ENCODE measurements at regions not wholly inside any gene's neighbourhood (a gene's known extent, or its start where the extent isn't known, plus 50 kb on each side); places are given as distances from the start of the nearest gene placed in this dataset.

GRCh38 chr15:98035577-98036010 is 75.1 kb downstream of the ARRDC4 start:
- H4K20me1 ChIP-seq (ENCODE audit: insufficient read depth, low read length): no peaks in the 10 kb centered on the region
- no peaks in the 10 kb centered on the region for H3F3A ChIP-seq (ENCODE audit: insufficient read depth, low read length)
- no peaks in the 10 kb centered on the region for H3K9me3 ChIP-seq (ENCODE audit: low read length)
- H3K79me2 ChIP-seq (ENCODE audit: insufficient read depth, low read length): no peaks in the 10 kb centered on the region
- no peaks in the 10 kb centered on the region for H3K9me2 ChIP-seq (ENCODE audit: low read depth, low read length)
- H3K36me3 ChIP-seq (ENCODE audit: insufficient read depth, low read length): no peaks in the 10 kb centered on the region
- H2AFZ ChIP-seq (ENCODE audit: low read length): no peak overlapping the region
- no peaks in the 10 kb centered on the region for H3K4me1 ChIP-seq (ENCODE audit: insufficient read depth, low read length, severe bottlenecking)
- H3K4me3 ChIP-seq (ENCODE audit: low read depth, low read length, poor library complexity, severe bottlenecking): no peak overlapping the region
- no peak overlapping the region for H3K4me2 ChIP-seq (ENCODE audit: low read length)
- no peak overlapping the region for H3K9ac ChIP-seq (ENCODE audit: low read length)
- no peaks in the 10 kb centered on the region for H3K27me3 ChIP-seq (ENCODE audit: insufficient read depth, low read length)
- no peak for TF ChIP-seq EZH2 (IDR thresholded peaks at IDR 0.05; ENCODE audit: borderline replicate concordance, low read length)
- TF ChIP-seq, protein P1, sequence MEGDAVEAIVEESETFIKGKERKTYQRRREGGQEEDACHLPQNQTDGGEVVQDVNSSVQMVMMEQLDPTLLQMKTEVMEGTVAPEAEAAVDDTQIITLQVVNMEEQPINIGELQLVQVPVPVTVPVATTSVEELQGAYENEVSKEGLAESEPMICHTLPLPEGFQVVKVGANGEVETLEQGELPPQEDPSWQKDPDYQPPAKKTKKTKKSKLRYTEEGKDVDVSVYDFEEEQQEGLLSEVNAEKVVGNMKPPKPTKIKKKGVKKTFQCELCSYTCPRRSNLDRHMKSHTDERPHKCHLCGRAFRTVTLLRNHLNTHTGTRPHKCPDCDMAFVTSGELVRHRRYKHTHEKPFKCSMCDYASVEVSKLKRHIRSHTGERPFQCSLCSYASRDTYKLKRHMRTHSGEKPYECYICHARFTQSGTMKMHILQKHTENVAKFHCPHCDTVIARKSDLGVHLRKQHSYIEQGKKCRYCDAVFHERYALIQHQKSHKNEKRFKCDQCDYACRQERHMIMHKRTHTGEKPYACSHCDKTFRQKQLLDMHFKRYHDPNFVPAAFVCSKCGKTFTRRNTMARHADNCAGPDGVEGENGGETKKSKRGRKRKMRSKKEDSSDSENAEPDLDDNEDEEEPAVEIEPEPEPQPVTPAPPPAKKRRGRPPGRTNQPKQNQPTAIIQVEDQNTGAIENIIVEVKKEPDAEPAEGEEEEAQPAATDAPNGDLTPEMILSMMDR (IDR thresholded peaks at IDR 0.05; ENCODE audit: low read length): no peak
- no peak overlapping the region for H3K27ac ChIP-seq (ENCODE audit: low read depth, low read length, poor library complexity, severe bottlenecking)

DNA sequence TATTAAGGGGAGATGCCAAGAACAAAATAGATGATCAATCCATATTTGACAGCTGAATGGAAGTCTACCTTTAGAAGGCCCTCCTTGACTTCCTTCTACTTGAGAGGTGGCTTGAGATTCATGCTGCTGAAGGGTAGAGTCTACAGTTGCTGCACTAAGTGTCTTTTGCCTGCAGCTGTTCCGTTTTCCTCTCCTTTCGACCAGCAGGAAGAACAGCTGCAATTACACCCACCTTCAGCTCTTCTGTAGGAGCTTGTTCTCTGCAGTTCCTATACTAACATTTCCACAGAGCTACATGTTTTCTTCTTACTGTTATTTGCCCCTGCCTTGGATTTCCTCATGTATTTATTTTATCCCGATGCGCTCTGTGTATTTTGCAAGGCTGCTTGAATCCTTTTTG is 79.1 kb downstream of the ARRDC4 start:
- H2AFZ ChIP-seq (ENCODE audit: low read length): no peak overlapping the region
- no peak overlapping the region for H3K4me2 ChIP-seq (ENCODE audit: low read length)
- H3K4me1 ChIP-seq (ENCODE audit: insufficient read depth, low read length, severe bottlenecking): no peaks in the 10 kb centered on the region
- H4K20me1 ChIP-seq (ENCODE audit: insufficient read depth, low read length): no peaks in the 10 kb centered on the region
- no peaks in the 10 kb centered on the region for H3K9me2 ChIP-seq (ENCODE audit: low read depth, low read length)
- H3K27me3 ChIP-seq (ENCODE audit: insufficient read depth, low read length): no peaks in the 10 kb centered on the region; the same call in 1 of the 2 replicates
- H3K27ac ChIP-seq (ENCODE audit: low read depth, low read length, poor library complexity, severe bottlenecking): no peak overlapping the region
- TF ChIP-seq EZH2 (IDR thresholded peaks at IDR 0.05; ENCODE audit: borderline replicate concordance, low read length): no peak
- TF ChIP-seq, protein P1 (IDR thresholded peaks at IDR 0.05; ENCODE audit: low read length): no peak
- no peak overlapping the region for H3K9ac ChIP-seq (ENCODE audit: low read length)
- no peaks in the 10 kb centered on the region for H3K36me3 ChIP-seq (ENCODE audit: insufficient read depth, low read length)
- H3K79me2 ChIP-seq (ENCODE audit: insufficient read depth, low read length): no peaks in the 10 kb centered on the region
- H3K9me3 ChIP-seq (ENCODE audit: low read length): no peaks in the 10 kb centered on the region
- no peaks in the 10 kb centered on the region for H3F3A ChIP-seq (ENCODE audit: insufficient read depth, low read length)
- H3K4me3 ChIP-seq (ENCODE audit: low read depth, low read length, poor library complexity, severe bottlenecking): no peak overlapping the region

GRCh38 chr15:98040146-98040545 is 79.6 kb downstream of the ARRDC4 start:
- Histone ChIP-seq H3K79me2 (ENCODE audit: insufficient read depth, low read length) (no peaks in the 10 kb centered on the region), H3K4me2 (ENCODE audit: low read length) (no peak overlapping the region), H3K9me2 (ENCODE audit: low read depth, low read length) (no peaks in the 10 kb centered on the region), H3K27ac (ENCODE audit: low read depth, low read length, poor library complexity, severe bottlenecking) (no peak overlapping the region), H3K9ac (ENCODE audit: low read length) (no peak overlapping the region), H3F3A (ENCODE audit: insufficient read depth, low read length) (no peaks in the 10 kb centered on the region), H3K9me3 (ENCODE audit: low read length) (no peaks in the 10 kb centered on the region), H3K4me3 (ENCODE audit: low read depth, low read length, poor library complexity, severe bottlenecking) (no peak overlapping the region), H2AFZ (ENCODE audit: low read length) (no peak overlapping the region), H3K4me1 (ENCODE audit: insufficient read depth, low read length, severe bottlenecking) (no peaks in the 10 kb centered on the region), H4K20me1 (ENCODE audit: insufficient read depth, low read length) (no peaks in the 10 kb centered on the region), H3K27me3 (ENCODE audit: insufficient read depth, low read length) (no peaks in the 10 kb centered on the region; the same call in 1 of the 2 replicates), H3K36me3 (ENCODE audit: insufficient read depth, low read length) (no peaks in the 10 kb centered on the region)
- TF ChIP-seq EZH2 (IDR thresholded peaks at IDR 0.05; ENCODE audit: borderline replicate concordance, low read length): no peak
- TF ChIP-seq, protein P1 (IDR thresholded peaks at IDR 0.05; ENCODE audit: low read length): no peak
